IPS-15b (cell line): ENCODE measurements at regions not wholly inside any gene's neighbourhood (a gene's known extent, or its start where the extent isn't known, plus 50 kb on each side); places are given as distances from the start of the nearest gene placed in this dataset.

Source experiments
- H3K27me3 ChIP-seq: one replicate; pipeline ENCODE4 v1.6.1; 2013; ENCODE audit warnings: low read length; ENCODE audit not compliant: control insufficient read depth, insufficient read depth
- H3K36me3 ChIP-seq: one replicate; pipeline ENCODE4 v1.6.1; 2013; ENCODE audit warnings: low read length; ENCODE audit not compliant: control insufficient read depth, insufficient read depth
- H3K4me1 ChIP-seq: one replicate; pipeline ENCODE4 v1.6.1; 2013; ENCODE audit warnings: mild to moderate bottlenecking, low read length; ENCODE audit not compliant: control insufficient read depth, insufficient read depth
- H3K4me3 ChIP-seq: one replicate; pipeline ENCODE4 v1.5.1; 2013; ENCODE audit warnings: low read depth, low read length
- H3K9ac ChIP-seq: one replicate; pipeline ENCODE4 v1.6.1; 2013; ENCODE audit warnings: low read depth, mild to moderate bottlenecking, low read length
- H3K9me3 ChIP-seq: one replicate; pipeline ENCODE4 v1.6.1; 2013; ENCODE audit warnings: mild to moderate bottlenecking, low read length; ENCODE audit not compliant: control insufficient read depth, insufficient read depth

DNA sequence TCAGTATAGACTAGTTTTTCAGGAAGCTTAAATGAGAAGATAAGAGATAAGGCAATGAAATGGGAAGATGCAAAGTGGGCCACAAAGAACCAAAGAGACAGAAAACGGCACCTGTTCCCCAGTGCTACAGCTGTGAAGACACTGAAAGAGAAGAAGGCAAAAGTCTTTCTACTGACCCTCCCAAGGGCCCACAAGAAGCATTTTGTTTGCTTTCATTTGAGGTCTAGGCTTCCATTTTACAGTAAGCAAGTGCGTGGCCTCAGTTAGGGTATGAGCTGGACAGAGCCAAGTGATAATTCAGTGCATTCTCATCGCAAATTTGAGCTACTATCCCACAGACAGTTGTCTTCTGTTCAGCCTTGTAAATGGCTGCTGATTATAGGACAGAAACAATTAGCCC lies 53.4 kb upstream of the STK17B start:
- Histone ChIP-seq H3K9me3 (no peaks in the 10 kb centered on the region), H3K4me3 (no peak overlapping the region), H3K4me1 (no peaks in the 10 kb centered on the region), H3K36me3 (no peaks in the 10 kb centered on the region), H3K27me3 (no peaks in the 10 kb centered on the region), H3K9ac (no peak overlapping the region)

DNA sequence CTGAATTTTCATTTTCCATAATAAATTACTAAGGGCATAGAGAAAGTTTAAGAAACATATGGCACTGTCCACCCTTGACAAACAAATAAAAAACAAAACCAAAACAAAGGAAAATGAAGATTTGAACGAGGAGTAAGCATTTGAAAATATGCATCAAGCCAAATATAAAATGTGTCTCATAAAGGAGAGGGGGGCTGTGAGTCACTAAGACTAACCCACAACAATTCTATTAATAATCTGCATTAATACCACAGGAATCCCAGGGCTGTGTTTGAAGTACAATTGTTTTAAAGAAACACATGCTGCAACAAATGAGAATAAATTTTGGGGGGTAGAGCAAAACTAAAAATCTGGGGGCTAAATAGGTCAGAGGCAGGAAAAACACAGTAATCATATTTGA lies 53.8 kb upstream of the STK17B start:
- Histone ChIP-seq H3K4me1 (no peaks in the 10 kb centered on the region), H3K9ac (no peak overlapping the region), H3K27me3 (no peaks in the 10 kb centered on the region), H3K9me3 (no peaks in the 10 kb centered on the region), H3K36me3 (no peaks in the 10 kb centered on the region), H3K4me3 (no peak overlapping the region)

DNA sequence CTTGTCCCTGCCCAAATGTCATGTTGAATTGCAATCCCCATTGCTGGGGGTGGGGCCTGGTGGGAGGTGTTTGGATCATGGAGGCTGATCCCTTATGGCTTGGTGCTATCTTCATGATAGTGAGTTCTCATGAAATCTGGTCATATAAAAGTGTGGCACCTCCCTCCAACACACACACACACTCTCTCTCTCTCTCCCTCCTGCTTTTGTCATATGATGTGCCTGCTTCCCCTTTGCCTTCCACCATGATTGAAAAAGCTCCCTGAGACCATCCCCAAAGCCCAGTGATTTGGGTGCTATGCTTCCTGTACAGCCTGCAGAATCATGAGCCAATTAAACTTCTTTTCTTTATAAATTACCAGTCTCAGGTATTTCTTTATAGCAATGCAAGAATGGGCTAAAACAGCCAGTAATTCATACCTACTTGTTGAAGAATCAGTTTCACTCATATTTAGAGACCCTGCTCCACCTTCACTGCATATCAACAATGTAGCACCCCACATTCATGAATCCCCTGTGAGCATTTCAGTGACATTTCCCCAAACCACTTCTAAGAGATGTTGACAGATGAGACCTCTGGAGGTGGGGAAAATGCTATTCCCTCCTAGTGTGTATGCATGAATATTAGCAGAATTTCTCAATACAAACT lies 54.8 kb upstream of the STK17B start:
- Histone ChIP-seq H3K4me1 (no peaks in the 10 kb centered on the region), H3K9me3 (no peaks in the 10 kb centered on the region), H3K4me3 (no peak overlapping the region), H3K9ac (no peak overlapping the region), H3K27me3 (no peaks in the 10 kb centered on the region), H3K36me3 (no peaks in the 10 kb centered on the region)

DNA sequence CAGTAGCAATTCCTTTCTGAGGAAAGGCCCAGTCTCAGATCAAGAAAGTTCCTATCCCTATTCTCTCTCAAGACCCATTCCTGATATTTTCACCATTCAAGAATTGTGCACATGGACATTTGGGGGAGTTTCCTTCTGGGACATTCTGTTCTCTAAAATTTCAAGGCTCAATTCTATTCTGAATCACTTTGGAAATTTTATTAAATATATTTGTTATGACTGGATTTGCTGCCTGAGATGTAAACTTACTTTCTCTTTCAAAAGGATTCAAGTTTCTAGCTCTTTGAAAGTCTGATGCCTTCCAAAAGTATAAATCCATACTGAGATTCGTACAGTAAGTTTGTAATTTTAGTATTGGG lies 55.3 kb upstream of the STK17B start:
- Histone ChIP-seq H3K4me1 (no peaks in the 10 kb centered on the region), H3K36me3 (no peaks in the 10 kb centered on the region), H3K9ac (no peak overlapping the region), H3K9me3 (no peaks in the 10 kb centered on the region), H3K27me3 (no peaks in the 10 kb centered on the region), H3K4me3 (no peak overlapping the region)

DNA sequence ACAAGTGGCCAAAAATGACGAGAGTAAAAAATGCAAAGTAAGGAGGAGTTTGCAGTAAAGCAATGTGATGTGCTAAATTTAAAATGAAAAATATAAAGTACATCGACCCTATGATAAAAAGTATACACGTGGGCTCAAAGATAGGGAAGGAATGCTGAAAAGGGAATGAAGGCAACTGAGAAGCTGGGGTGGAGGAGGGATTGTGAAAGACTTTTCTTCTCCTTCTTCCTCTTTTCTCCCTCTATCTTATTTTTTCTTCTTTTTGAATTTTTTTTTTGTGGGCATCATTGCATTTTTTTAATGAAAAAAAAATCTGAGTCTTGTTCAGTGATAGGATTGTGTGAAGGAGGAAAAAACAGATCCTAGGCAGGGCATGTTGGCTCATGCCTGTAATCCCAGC lies 57.6 kb upstream of the STK17B start:
- no peak overlapping the region for H3K4me3 ChIP-seq
- no peaks in the 10 kb centered on the region for H3K27me3 ChIP-seq
- H3K9me3 ChIP-seq = no peaks in the 10 kb centered on the region
- no peaks in the 10 kb centered on the region for H3K36me3 ChIP-seq
- H3K9ac ChIP-seq = no peak overlapping the region
- no peaks in the 10 kb centered on the region for H3K4me1 ChIP-seq

DNA sequence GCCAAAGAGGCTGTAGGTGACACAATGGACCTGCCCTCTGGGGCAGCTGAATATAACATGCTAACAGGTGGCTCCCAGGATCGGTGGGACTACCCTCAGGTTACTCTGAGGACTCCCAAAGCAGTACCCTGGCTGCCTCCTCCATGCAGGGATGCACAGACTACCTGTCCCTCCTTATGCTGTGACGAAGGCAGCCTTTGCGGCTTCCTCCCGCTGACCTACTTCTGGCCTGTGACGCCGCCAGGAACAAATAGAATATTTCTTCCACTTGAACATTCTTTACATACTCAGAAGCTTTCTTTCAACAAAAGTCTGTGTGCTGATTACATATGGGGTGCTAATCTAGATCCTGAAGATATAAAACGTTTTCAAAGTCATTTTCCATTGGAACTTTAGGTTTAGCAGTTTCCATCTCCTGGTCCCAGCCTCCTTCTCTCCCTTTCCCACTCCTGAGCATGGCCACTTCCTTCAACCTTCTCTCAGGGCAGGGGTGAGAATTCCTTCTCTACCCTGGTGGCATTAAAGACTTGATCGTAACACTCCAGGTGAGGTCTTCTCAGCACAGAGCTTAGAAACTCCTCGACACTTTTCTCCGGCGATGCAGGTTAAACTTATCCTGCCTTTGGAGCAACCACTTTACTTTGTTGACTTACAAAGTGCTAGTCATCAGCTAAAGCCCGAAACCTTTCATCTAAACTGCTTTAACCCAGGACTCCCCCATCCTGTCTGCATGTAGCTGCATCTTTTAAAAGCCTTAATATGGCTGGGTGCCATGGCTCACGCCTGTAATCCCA lies 58.9 kb upstream of the STK17B start:
- H3K4me1 ChIP-seq = no peaks in the 10 kb centered on the region

DNA sequence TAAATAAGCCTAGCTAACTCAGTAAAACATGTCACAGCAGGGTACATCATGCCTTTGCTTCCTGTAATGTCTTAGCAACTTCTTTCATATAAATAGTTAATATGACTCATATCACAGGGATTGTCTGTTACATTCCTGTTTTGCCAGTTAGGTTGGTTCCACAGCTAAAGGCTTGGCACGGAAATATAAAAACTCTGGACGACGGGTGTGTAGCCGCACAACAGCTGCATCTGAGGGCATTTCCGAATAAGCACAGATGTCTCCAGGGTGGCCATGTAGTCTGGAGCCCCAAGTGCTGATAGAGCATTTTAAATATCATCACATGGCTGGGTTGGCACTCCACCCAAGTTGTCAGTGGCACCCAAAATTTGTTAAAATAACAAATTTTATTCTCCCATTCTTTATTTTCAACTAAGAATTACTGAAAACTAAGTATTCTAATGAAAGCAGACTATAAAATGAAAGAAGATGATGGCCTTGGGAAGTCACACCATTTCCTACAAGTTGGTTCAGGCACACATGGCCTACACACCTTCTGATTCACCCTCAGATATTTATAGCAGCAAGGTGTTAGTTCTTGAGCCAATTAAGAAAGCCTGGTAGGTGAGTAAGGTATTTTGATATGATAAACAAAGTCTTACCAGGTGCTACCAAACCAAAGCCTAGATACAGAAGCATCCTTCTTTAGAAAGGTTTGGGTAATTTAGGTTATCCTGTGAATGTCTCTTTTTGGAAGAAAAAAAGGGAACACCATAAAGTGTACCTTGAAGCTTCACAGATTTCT lies 61.8 kb upstream of the STK17B start:
- Histone ChIP-seq H3K4me1 (no peaks in the 10 kb centered on the region), H3K9ac (no peak overlapping the region), H3K27me3 (no peaks in the 10 kb centered on the region), H3K9me3 (no peaks in the 10 kb centered on the region), H3K36me3 (no peaks in the 10 kb centered on the region), H3K4me3 (no peak overlapping the region)

More for the DNA sequence above, 58.9 kb upstream of the STK17B start:
- no peaks in the 10 kb centered on the region for H3K36me3 ChIP-seq
- H3K9ac ChIP-seq = no peak overlapping the region
- no peak overlapping the region for H3K4me3 ChIP-seq
- H3K9me3 ChIP-seq = no peaks in the 10 kb centered on the region
- no peaks in the 10 kb centered on the region for H3K27me3 ChIP-seq

DNA sequence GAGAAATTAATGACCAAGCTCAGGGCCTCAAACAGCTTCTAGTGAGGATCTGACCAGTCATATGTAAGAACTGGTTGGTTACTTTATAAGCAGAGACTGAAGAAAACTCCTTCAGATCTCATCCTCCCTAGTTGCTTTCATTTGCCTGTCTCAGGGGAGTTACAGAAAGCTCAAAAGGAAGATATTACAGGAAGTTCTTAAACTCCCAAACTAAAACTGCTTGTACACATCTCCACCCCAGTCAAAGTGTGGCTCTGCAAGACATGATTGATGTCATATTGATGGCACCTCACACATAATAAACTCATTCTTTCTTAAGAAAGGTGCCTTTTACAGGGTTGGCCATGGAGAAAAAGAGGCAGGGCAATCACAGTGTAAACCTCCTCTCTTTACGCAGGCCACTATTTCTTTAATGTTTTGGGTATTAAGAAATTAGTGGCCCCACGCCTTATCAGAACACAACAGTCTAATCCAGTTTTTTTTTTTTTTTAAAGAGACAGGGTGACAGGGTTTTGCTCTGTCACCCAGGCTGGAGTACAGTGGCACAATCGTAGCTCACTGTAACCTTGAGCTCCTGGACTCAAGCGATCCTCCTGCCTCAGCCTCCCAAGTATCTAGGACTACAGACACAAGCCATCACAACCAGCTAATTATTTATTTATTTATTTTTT lies 62.6 kb upstream of the STK17B start:
- no peak overlapping the region for H3K9ac ChIP-seq
- H3K9me3 ChIP-seq = no peaks in the 10 kb centered on the region
- H3K4me1 ChIP-seq = no peaks in the 10 kb centered on the region
- no peaks in the 10 kb centered on the region for H3K36me3 ChIP-seq
- no peak overlapping the region for H3K4me3 ChIP-seq
- H3K27me3 ChIP-seq = no peaks in the 10 kb centered on the region

DNA sequence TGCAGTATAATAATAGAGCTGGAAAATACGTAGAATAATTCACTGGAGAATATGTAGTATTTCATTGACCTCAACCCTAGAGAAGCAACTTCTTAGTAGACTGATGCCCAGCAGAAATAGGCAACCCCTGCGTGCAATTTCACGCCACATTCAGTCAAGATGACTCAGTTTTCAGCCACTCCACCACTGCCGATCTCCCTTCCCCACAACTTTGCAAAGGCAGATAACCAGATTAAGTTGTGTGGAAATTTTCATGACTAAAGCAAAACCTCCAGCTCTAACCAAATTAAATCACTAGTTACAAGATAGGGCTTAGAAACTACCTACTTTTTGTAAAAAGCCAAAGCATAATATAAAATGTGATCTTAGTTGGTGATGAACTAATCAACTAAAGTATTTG lies 63.3 kb upstream of the STK17B start:
- Histone ChIP-seq H3K4me1 (no peaks in the 10 kb centered on the region), H3K9ac (no peak overlapping the region), H3K4me3 (no peak overlapping the region), H3K36me3 (no peaks in the 10 kb centered on the region), H3K27me3 (no peaks in the 10 kb centered on the region), H3K9me3 (no peaks in the 10 kb centered on the region)

DNA sequence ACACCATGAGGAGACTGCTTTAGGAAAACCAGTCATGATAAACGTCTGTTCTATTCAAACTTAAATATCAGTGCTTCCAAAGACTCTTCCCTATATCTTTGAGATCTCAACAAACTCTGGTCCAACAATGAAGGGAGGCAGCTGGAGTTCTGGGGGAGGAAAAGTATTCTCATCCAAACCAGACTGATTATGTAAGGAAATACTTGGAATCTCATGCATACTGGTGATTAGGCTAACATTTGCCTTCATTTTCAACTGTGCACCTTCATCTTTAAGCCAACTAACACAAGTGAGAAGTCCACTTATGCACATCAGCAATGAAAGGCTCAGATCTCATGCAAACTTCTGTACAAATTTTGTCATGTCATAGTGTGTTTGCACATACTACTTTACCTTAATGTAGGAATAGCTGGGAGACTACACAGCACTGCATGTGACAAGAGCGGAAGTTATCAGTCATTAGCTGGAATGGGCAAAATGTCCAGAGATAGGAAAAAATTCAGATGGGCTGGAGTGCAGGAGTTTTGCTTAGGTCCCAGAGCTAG lies 67.5 kb upstream of the STK17B start:
- H3K27me3 ChIP-seq = no peaks in the 10 kb centered on the region
- H3K4me1 ChIP-seq = no peaks in the 10 kb centered on the region
- H3K9me3 ChIP-seq = no peaks in the 10 kb centered on the region
- H3K9ac ChIP-seq = no peak overlapping the region
- no peak overlapping the region for H3K4me3 ChIP-seq
- H3K36me3 ChIP-seq = no peaks in the 10 kb centered on the region
